ENCODE measurements at regions not wholly inside any gene's neighbourhood (a gene's known extent, or its start where the extent isn't known, plus 50 kb on each side); places are given as distances from the start of the nearest gene placed in this dataset.

DNA sequence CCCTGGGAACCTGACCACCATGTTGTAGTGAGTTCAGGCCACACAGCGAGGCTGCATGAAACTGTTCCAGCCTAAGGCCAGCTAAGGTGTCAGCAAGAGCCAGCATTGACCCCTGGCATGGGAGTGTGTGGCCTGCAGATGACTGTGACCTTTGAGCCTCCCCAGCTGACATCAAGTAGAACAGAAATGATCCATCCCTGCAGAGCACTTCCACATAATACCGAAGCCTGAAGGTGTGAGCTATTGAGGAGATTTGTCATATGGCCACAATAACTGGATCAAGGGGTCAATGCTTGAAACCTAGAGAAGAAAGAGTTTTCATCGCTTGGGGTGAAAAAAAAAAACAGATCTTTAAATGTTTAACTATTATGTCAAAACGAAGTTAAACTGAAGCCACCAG lies 207.3 kb upstream of the SOX11 start:
- Histone ChIP-seq H3K9ac (no peak overlapping the region), H3K36me3 (ENCODE audit: control insufficient read depth, insufficient read depth, low read length) (no peaks in the 10 kb centered on the region)
- TF ChIP-seq, protein P1, sequence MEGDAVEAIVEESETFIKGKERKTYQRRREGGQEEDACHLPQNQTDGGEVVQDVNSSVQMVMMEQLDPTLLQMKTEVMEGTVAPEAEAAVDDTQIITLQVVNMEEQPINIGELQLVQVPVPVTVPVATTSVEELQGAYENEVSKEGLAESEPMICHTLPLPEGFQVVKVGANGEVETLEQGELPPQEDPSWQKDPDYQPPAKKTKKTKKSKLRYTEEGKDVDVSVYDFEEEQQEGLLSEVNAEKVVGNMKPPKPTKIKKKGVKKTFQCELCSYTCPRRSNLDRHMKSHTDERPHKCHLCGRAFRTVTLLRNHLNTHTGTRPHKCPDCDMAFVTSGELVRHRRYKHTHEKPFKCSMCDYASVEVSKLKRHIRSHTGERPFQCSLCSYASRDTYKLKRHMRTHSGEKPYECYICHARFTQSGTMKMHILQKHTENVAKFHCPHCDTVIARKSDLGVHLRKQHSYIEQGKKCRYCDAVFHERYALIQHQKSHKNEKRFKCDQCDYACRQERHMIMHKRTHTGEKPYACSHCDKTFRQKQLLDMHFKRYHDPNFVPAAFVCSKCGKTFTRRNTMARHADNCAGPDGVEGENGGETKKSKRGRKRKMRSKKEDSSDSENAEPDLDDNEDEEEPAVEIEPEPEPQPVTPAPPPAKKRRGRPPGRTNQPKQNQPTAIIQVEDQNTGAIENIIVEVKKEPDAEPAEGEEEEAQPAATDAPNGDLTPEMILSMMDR (IDR thresholded peaks at IDR 0.05): no peak

DNA sequence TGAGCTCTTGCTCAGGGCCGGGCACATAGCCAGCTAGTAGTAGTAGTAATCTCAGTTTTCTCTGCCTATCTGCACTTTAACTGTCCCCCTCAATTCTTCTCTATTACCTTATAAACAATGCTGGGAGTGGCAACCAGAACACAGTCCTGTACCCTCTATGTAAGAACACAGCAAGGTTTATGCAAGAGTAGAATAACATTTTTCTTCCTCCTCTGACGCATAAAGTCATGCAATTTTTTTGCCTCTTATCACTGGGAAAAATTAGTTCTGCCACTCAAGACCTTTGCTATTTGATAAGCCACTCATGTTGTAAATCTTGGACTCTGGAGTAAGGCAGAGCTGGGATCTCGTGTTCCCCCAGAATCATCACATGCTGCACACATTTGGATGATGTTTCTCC lies 200.7 kb upstream of the SOX11 start:
- Histone ChIP-seq H3K36me3 (ENCODE audit: control insufficient read depth, insufficient read depth, low read length) (no peaks in the 10 kb centered on the region), H3K9ac (no peak overlapping the region), H3K79me2 (no peaks in the 10 kb centered on the region), H3K27me3 (ENCODE audit: control insufficient read depth, insufficient read depth, low read length) (no peaks in the 10 kb centered on the region), H3K9me3 (ENCODE audit: control insufficient read depth, low read length) (no peaks in the 10 kb centered on the region), H3K27ac (no peak overlapping the region), H2AFZ (no peak overlapping the region), H3K4me3 (ENCODE audit: low read depth, low read length) (no peak overlapping the region), H3K4me2 (ENCODE audit: low read length) (no peak overlapping the region), H3K4me1 (no peaks in the 10 kb centered on the region)
- TF ChIP-seq, protein P1 (IDR thresholded peaks at IDR 0.05): no peak

More for the DNA sequence above, 207.3 kb upstream of the SOX11 start:
- H3K4me1 ChIP-seq: no peaks in the 10 kb centered on the region
- no peak overlapping the region for H3K27ac ChIP-seq
- no peaks in the 10 kb centered on the region for H3K27me3 ChIP-seq (ENCODE audit: control insufficient read depth, insufficient read depth, low read length)
- H3K4me2 ChIP-seq (ENCODE audit: low read length): no peak overlapping the region
- no peaks in the 10 kb centered on the region for H3K9me3 ChIP-seq (ENCODE audit: control insufficient read depth, low read length)
- H3K79me2 ChIP-seq: no peaks in the 10 kb centered on the region
- no peak overlapping the region for H2AFZ ChIP-seq
- H3K4me3 ChIP-seq (ENCODE audit: low read depth, low read length): no peak overlapping the region

DNA sequence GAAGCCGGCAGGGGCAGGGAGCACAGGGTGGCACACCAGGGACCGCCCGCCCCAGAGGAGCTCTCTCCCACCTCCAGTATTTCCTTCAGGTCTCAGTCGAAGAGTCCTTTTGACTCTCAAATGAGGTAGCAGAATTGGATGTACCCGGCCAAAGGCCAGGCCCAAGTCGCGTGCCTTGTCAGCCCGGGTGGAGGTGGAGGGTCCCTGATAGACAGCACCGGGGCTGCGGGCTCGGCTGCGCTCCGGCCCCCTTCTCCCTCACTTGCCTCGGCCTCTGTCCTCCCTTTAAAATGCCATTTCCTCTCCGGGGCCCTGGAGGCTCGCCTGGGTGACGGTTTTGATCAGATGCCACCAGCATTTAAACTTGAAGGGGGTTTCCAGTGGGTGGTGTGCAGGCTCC lies 198.9 kb upstream of the SOX11 start:
- H3K9ac ChIP-seq: no peak overlapping the region
- H3K4me2 ChIP-seq (ENCODE audit: low read length): no peak overlapping the region
- H3K4me1 ChIP-seq: no peaks in the 10 kb centered on the region
- no peak overlapping the region for H2AFZ ChIP-seq
- H3K9me3 ChIP-seq (ENCODE audit: control insufficient read depth, low read length): no peaks in the 10 kb centered on the region
- TF ChIP-seq, protein P1 (IDR thresholded peaks at IDR 0.05): no peak
- no peaks in the 10 kb centered on the region for H3K27me3 ChIP-seq (ENCODE audit: control insufficient read depth, insufficient read depth, low read length)
- no peaks in the 10 kb centered on the region for H3K36me3 ChIP-seq (ENCODE audit: control insufficient read depth, insufficient read depth, low read length)
- H3K79me2 ChIP-seq: no peaks in the 10 kb centered on the region
- H3K4me3 ChIP-seq (ENCODE audit: low read depth, low read length): no peak overlapping the region
- H3K27ac ChIP-seq: no peak overlapping the region

DNA sequence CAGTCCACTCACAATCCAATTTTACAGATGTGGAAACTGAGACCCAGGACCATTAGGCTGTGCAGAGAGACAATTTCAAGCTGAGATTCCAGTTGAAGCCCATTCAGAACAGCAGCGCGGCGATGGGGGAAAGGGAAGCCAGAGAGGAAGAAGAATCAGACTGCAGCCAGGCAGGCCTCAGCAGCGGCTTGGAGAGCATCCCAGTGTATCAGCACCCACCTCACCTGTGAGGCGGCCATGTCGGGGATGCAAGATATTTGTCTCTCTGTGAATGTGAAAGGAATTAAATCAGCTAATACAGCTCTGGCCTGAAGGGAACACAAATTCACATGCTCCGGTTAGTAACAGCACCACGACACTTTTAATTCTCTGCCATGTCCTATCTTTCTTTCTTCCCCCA lies 198.0 kb upstream of the SOX11 start:
- Histone ChIP-seq H3K9ac (no peak overlapping the region), H3K27me3 (ENCODE audit: control insufficient read depth, insufficient read depth, low read length) (no peaks in the 10 kb centered on the region), H3K4me3 (ENCODE audit: low read depth, low read length) (no peak overlapping the region), H3K27ac (no peak overlapping the region), H3K9me3 (ENCODE audit: control insufficient read depth, low read length) (no peaks in the 10 kb centered on the region), H3K4me2 (ENCODE audit: low read length) (no peak overlapping the region), H3K79me2 (no peaks in the 10 kb centered on the region), H3K4me1 (no peaks in the 10 kb centered on the region), H2AFZ (no peak overlapping the region), H3K36me3 (ENCODE audit: control insufficient read depth, insufficient read depth, low read length) (no peaks in the 10 kb centered on the region)
- TF ChIP-seq, protein P1 (IDR thresholded peaks at IDR 0.05): no peak

DNA sequence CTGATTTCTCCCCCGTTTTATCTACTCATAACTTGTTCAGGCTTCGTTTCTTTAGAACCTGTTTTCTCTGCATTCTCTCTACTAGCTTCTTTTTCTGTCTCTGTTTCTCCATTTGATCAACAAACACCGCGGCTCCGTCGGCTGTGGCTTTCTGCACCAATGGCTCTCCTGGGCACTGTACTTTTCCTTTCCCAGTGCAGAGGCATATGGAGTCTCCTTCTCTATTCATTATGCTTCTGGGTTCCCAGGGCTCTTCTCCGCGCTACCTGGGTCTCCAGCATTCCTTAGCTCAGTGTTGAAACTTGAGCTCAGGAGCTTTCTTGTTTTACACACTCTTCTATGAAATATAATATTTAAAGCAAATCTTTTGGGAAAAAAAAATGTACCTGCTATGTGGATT lies 196.6 kb upstream of the SOX11 start:
- TF ChIP-seq, protein P1 (IDR thresholded peaks at IDR 0.05): no peak
- Histone ChIP-seq H2AFZ (no peak overlapping the region), H3K4me2 (ENCODE audit: low read length) (no peak overlapping the region), H3K27ac (no peak overlapping the region), H3K9ac (no peak overlapping the region), H3K4me1 (no peaks in the 10 kb centered on the region), H3K27me3 (ENCODE audit: control insufficient read depth, insufficient read depth, low read length) (no peaks in the 10 kb centered on the region), H3K36me3 (ENCODE audit: control insufficient read depth, insufficient read depth, low read length) (no peaks in the 10 kb centered on the region), H3K9me3 (ENCODE audit: control insufficient read depth, low read length) (no peaks in the 10 kb centered on the region), H3K4me3 (ENCODE audit: low read depth, low read length) (no peak overlapping the region), H3K79me2 (no peaks in the 10 kb centered on the region)

All from parathyroid adenoma (tissue), 2 donors.